HS-5 (cell line): ENCODE measurements at regions not wholly inside any gene's neighbourhood (a gene's known extent, or its start where the extent isn't known, plus 50 kb on each side); places are given as distances from the start of the nearest gene placed in this dataset.

Experiments used
- DNase-seq: peaks from one replicate; pipeline ENCODE4 v3.0.0-alpha.2; 2012; ENCODE audit warnings: low read depth

DNA sequence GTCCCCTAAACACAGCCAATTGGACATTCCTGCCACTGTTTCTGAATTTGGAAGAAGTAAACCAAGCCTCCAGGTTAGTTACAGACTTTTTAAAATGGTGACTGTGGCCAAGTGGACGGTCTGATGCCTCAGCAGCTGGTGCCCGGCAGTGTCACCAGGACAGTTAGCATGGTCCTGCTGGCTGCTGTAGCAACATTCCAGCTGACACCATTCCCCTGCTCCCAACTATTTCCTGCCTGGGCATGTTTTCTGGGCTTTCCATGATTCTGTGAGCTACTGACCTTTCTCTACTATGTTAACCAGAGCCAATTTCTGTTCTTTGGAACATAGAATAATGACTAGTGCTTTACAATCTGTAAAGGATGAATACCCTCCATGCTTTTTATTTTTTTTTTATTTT is 95.0 kb downstream of the TLR5 start:
- DNase-seq: no peak

GRCh38 chr1:223052462-223052861 is 90.6 kb downstream of the TLR5 start:
- DNase-seq: no peak

- no peak for DNase-seq
These were observed 90.1 kb downstream of the TLR5 start for GRCh38 chr1:223052931-223053330.

GRCh38 chr1:223056802-223057201 is 86.2 kb downstream of the TLR5 start:
- DNase-seq: no peak

DNA sequence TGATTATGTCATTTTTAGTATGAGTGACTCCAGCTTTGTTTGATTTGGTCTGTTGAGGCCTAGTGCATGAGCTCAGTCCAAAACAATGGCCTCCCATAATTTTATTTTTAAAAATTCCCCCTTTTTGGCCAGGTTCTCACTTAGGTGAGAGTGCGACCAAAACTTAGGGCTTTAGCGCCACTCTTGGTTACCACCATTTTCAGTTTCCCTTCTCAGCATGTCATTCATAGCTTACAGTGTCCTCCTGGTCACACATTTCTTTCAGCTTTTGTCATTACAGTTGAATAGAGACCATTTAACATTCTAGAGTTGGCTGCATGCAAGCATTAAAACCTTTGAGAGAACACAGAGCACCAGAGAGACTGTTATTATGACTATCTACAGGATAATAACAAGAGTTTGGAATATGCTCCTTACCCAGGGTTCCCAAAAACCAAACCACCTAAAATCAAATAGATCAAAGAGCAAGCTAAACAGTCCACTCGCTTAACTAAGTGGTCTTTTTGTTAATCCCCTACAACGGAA is 85.4 kb downstream of the TLR5 start:
- DNase-seq: no peak
